Nephron progenitor cell (in vitro differentiated cells): ENCODE measurements at regions not wholly inside any gene's neighbourhood (a gene's known extent, or its start where the extent isn't known, plus 50 kb on each side); places are given as distances from the start of the nearest gene placed in this dataset.

Experiments used
- DNase-seq: peaks from one replicate; pipeline ENCODE4 v3.0.0; 2021
- H3K27ac Mint-ChIP-seq: 2 replicates; pipeline ENCODE4 v1.8.0; 2021; ENCODE audit warnings: mild to moderate bottlenecking, moderate library complexity, mixed read lengths
- H3K27me3 Mint-ChIP-seq: 2 replicates; pipeline ENCODE4 v1.8.0; 2021; ENCODE audit warnings: mild to moderate bottlenecking, low read depth, mixed read lengths; ENCODE audit not compliant: poor library complexity
- H3K36me3 Mint-ChIP-seq: 2 replicates; pipeline ENCODE4 v1.8.0; 2021; ENCODE audit warnings: low read depth, mixed read lengths
- H3K4me1 Mint-ChIP-seq: 2 replicates; pipeline ENCODE4 v1.8.0; 2021; ENCODE audit warnings: mixed read lengths
- H3K4me3 Mint-ChIP-seq: 2 replicates; pipeline ENCODE4 v1.8.0; 2021; ENCODE audit warnings: mild to moderate bottlenecking, moderate library complexity, mixed read lengths
- H3K9me3 Mint-ChIP-seq: 2 replicates; pipeline ENCODE4 v1.8.0; 2021; ENCODE audit warnings: mild to moderate bottlenecking, moderate library complexity, mixed read lengths
- CTCF ChIP-seq: fragments of 200-600 bp; sonication (generic); IDR thresholded peaks from 2 replicates; pipeline ENCODE4 v1.5.0; 2021; ENCODE audit warnings: antibody characterized with exemption

- TF ChIP-seq CTCF, result no peak
- no peaks in the 10 kb centered on the region for H3K36me3 Mint-ChIP-seq
- no peak for DNase-seq
- peaks cover 3% of the 10 kb centered on the region for H3K27me3 Mint-ChIP-seq
- H3K27ac Mint-ChIP-seq, result no peak overlapping the region
- H3K9me3 Mint-ChIP-seq, result no peaks in the 10 kb centered on the region
- H3K4me3 Mint-ChIP-seq, result no peak overlapping the region
- no peaks in the 10 kb centered on the region for H3K4me1 Mint-ChIP-seq
Observed at GRCh38 chr11:97254790-97255189, 865.0 kb downstream of the JRKL start.

GRCh38 chr11:97259434-97259833 lies 869.6 kb downstream of the JRKL start:
- no peaks in the 10 kb centered on the region for H3K36me3 Mint-ChIP-seq
- H3K27ac Mint-ChIP-seq, result no peak overlapping the region
- DNase-seq, result no peak
- H3K9me3 Mint-ChIP-seq, result no peaks in the 10 kb centered on the region
- H3K27me3 Mint-ChIP-seq, result no peaks in the 10 kb centered on the region
- TF ChIP-seq CTCF, result no peak
- H3K4me3 Mint-ChIP-seq, result no peak overlapping the region
- no peaks in the 10 kb centered on the region for H3K4me1 Mint-ChIP-seq

- Mint-ChIP-seq H3K9me3 (no peaks in the 10 kb centered on the region), H3K27ac (no peak overlapping the region), H3K27me3 (no peaks in the 10 kb centered on the region), H3K4me1 (no peaks in the 10 kb centered on the region), H3K36me3 (no peaks in the 10 kb centered on the region), H3K4me3 (no peak overlapping the region)
- DNase-seq, result no peak
- no peak for TF ChIP-seq CTCF
Observed at GRCh38 chr11:97259884-97260283, 870.1 kb downstream of the JRKL start.

- no peak overlapping the region for H3K4me3 Mint-ChIP-seq
- no peaks in the 10 kb centered on the region for H3K27me3 Mint-ChIP-seq
- DNase-seq, result no peak
- no peak overlapping the region for H3K27ac Mint-ChIP-seq
- H3K9me3 Mint-ChIP-seq, result no peaks in the 10 kb centered on the region
- no peaks in the 10 kb centered on the region for H3K36me3 Mint-ChIP-seq
- H3K4me1 Mint-ChIP-seq, result no peaks in the 10 kb centered on the region
- TF ChIP-seq CTCF, result no peak
Observed at GRCh38 chr11:97263183-97263858, 873.5 kb downstream of the JRKL start.

GRCh38 chr11:97269527-97269926 lies 879.7 kb downstream of the JRKL start:
- Mint-ChIP-seq H3K4me3 (no peak overlapping the region), H3K4me1 (no peaks in the 10 kb centered on the region), H3K36me3 (peaks cover 3% of the 10 kb centered on the region), H3K9me3 (peaks cover 11% of the 10 kb centered on the region), H3K27ac (no peak overlapping the region), H3K27me3 (no peaks in the 10 kb centered on the region)
- TF ChIP-seq CTCF, result peak; percentile 35
- DNase-seq, result no peak

GRCh38 chr11:97279341-97279740 lies 889.5 kb downstream of the JRKL start:
- Mint-ChIP-seq H3K4me3 (no peak overlapping the region), H3K4me1 (no peaks in the 10 kb centered on the region), H3K27me3 (no peaks in the 10 kb centered on the region), H3K9me3 (peaks cover 21% of the 10 kb centered on the region), H3K36me3 (peaks cover 13% of the 10 kb centered on the region), H3K27ac (no peak overlapping the region)
- no peak for DNase-seq
- no peak for TF ChIP-seq CTCF
